Tibial nerve (tissue), 4 donors: ENCODE measurements at regions not wholly inside any gene's neighbourhood (a gene's known extent, or its start where the extent isn't known, plus 50 kb on each side); places are given as distances from the start of the nearest gene placed in this dataset.

ENCODE experiments used
- EP300 ChIP-seq, 2 donors: sonication (generic); formaldehyde crosslinking; IDR thresholded peaks; one replicate each; pipeline ENCODE4 v1.6.1; 2017; ENCODE audit warnings: antibody characterized with exemption in 2 of 2, mild to moderate bottlenecking in 1 of 2
- POLR2A ChIP-seq, 2 donors: fragments of 450-650 bp; IDR thresholded peaks; one replicate each; pipeline ENCODE4 v1.6.1; 2017; ENCODE audit warnings: antibody characterized with exemption in 2 of 2, mild to moderate bottlenecking in 2 of 2, moderate library complexity in 2 of 2
- TF ChIP-seq, protein P1 (sequence below), 5 experiments: fragments of 200-600 bp in 3 of 5; fragments of 450-650 bp in 2 of 5; sonication (generic) in 3 of 5; IDR thresholded peaks; one replicate each; pipeline ENCODE4 v1.5.1; 2016 to 2019; ENCODE audit warnings: antibody characterized with exemption in 5 of 5, mild to moderate bottlenecking in 3 of 5, moderate library complexity in 2 of 5

DNA sequence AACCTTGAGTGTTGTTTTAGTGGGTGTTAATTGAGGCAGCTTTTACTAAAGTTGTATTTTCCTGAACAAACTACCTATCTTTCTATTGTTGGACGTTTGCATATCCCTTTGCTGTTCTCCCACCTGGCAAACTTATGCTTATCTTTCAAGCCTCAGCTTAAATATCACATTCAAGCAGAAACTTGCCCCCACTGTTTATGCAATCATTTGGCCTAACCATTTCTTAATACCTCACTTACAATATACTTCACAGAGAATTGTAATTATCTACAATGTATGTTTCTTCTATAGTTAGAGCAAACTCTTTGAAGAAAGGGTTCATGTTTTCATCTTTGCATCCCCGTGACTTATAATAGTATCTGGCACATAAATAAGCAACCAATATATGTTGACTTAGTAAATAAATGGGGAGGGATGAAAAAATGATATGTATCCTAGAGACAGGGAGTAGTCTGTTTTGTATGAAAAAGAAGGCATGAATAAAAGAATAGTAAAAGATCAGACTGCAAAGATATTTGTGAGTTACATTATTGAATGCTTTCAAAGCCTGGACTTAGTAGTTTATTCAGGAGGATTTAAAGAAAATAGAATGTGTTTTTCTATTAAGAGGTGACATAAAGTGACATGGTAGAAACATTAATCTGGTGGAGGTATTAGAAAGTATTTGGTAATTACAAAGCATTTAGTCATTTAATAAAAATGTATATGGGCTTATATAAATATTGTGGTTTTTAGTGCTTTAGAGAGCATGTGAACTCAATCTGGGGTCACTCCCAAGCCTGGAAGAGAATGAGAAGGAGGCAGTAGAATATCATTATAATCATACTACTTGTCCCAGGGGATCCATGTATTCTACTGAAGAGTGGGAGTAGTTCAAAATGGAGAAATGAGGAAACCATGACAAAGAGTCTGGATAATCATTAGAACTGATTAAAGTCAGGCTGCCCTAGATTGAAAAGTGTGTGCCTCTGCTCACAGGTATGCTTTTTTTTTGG is 60.0 kb upstream of the DCBLD2 start:
- TF ChIP-seq POLR2A (IDR thresholded peaks at IDR 0.05) = no peak
- TF ChIP-seq, protein P1, sequence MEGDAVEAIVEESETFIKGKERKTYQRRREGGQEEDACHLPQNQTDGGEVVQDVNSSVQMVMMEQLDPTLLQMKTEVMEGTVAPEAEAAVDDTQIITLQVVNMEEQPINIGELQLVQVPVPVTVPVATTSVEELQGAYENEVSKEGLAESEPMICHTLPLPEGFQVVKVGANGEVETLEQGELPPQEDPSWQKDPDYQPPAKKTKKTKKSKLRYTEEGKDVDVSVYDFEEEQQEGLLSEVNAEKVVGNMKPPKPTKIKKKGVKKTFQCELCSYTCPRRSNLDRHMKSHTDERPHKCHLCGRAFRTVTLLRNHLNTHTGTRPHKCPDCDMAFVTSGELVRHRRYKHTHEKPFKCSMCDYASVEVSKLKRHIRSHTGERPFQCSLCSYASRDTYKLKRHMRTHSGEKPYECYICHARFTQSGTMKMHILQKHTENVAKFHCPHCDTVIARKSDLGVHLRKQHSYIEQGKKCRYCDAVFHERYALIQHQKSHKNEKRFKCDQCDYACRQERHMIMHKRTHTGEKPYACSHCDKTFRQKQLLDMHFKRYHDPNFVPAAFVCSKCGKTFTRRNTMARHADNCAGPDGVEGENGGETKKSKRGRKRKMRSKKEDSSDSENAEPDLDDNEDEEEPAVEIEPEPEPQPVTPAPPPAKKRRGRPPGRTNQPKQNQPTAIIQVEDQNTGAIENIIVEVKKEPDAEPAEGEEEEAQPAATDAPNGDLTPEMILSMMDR (IDR thresholded peaks at IDR 0.05) = no peak
- no peak for TF ChIP-seq EP300 (IDR thresholded peaks at IDR 0.05)
